ENCODE measurements at regions not wholly inside any gene's neighbourhood (a gene's known extent, or its start where the extent isn't known, plus 50 kb on each side); places are given as distances from the start of the nearest gene placed in this dataset.
"Not testable (repeated sequence)": the region's sequence is repeated elsewhere in the genome, so short reads cannot be mapped to it uniquely, and the experiment has no call there.

DNA sequence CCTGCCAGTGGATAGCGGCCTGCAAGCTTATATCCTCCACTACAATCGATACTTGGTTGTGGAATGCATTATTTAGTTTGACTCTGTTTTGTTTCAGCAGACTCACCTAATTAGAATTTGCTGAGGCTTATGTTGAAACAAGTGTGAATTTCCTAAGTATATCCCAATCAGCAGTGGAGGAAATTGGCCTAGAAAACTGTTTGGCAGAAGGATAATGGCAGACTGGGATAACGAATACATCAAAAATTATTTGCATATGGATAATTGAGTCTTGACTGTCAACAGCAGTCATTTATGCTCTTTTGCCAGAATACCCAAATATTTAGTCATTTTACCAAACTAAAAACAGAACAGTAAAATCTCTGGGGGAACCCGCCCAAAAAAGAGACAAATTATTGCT, 261.0 kb downstream of the DOK5 start:
- DNase-seq (ENCODE audit: low spot score): no peak

DNA sequence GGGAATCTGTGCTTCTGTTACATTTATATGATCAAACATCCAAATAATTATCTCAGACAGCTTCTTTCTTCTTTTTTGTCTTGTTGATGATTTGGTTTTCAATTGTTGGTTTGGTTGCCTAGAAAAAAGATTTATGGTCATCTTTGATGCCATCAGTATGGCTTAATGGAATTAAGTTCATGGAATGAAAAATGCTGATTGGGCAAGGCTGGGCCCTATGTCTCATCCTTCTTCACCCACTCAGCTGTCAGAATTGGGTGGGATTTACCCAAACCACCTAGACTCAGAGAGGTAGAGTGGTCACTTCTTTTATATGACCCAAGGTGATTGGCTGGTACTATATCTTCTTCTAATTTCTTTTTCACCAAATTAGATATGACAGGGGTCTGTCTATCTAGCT, 258.3 kb downstream of the DOK5 start:
- DNase-seq (ENCODE audit: low spot score): no peak

DNA sequence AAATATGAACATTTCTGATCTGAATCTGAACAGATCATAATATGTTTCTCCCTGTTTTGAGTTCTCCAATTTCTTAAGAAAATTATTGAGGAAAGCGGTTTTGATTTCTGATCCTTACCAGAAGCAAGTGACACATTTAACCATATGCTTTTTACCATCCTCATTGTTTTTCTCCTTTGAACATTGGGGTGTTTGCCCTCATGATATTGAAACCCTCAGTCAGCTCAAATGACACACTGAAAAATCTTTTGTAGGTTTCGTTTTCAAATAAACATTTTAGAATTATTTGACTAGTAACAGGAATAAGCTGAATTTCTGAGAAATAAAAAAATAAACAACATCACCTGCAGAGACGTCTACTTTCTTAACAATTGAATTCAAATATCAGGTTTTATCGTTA, 252.1 kb downstream of the DOK5 start:
- DNase-seq (ENCODE audit: low spot score): no peak

DNA sequence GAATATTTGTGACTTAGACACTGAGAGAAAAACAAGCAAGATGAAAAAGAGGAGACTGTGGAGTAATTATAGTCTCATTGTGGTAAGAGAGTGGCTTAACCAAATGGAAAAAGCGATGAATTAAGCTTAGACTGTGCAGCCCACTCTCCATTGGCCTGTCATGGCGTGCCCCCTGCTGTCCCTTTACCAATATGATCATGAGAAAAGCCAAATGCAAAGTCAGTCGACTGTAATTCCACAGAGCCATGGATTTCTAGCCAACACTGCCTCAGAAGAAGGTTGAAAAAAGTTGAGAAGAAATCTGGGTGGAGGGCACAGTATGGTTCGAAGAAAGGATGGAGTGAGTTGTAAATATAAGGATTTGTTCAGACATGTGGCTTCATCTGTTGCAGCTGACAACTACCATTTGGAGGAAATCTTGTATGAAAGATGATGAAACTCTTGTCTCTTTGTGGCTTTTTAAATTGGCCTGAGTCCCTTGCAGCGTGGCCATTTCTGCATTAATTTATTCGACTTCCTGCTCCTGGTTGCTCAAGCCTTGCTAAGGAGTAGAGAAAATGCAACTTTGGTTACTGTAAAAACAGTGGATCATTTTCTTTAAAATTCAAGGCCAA, 251.4 kb downstream of the DOK5 start:
- DNase-seq (ENCODE audit: low spot score): no peak

DNA sequence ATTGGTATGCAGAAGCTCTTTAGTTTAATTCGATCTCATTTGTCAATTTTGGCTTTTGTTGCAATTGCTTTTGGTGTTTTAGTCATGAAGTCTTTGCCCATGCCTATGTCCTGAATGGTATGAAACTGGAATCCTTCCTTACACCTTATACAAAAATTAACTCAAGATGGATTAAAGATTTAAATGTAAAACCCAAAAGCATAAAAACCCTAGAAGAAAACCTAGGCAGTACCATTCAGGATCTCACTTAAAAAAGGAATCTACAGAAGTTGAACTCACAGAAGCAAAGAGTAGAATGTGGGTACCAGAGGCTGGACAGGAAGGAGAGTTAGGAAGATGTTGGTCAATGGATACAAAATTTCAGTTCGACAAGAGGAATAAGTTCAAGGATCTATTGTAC, 249.9 kb downstream of the DOK5 start:
- DNase-seq (ENCODE audit: low spot score): not testable (repeated sequence)

DNA sequence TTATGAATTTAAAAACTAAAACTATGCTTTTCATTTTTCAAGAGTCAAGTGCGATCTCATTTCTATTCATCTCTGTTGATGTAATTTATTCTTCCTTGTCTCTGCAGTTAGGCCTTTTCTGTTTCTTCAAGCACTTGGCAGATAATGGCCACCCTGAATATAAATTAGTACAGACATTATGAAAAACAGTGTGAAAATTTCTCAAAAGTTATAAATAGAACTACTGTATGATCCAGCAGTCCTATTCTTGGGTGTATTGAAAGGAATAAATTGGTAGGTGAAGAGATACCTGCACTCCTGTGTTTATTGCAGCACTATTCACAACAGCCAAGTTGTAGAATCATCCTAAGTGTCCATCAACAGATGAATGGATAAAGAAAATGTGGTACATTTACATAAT, 248.3 kb downstream of the DOK5 start:
- DNase-seq (ENCODE audit: low spot score): no peak

DNA sequence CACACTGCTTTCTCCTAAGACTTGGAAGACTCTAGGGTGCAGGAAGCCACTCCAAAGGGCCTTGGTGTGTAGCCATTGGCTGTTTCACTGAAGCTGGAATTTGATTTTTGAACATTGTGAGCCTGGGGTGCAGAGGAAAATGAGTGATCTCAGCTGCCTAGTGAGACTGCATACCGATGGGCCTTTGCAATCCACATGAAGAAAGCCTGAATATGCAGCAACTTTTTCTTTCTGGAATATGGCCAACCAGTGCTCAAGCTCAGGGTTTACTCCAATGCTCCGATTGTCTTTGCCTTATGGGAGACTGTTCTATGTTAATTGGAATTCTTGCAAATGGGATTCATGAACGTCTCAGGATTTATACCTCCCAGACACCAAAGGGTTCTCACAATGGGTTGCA, 242.6 kb downstream of the DOK5 start:
- no peak for DNase-seq (ENCODE audit: low spot score)

DNA sequence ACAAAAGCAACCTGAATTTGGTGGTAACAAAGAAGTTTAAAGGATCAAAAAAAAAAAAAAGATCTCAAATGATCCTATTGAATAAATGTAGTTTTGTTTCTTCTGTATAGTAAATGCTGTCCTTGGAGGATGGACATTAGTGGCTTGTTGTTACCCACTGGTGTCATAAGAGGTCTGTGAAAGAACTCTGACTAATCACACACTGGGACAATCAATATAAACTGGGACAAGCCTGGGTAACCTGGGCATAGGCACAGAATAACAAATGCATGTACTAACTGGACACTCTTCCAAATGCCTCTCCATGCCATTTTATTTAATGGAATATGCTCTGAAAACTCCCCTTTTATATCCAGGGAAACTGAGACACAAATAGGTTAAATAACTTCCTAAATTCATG, 241.4 kb downstream of the DOK5 start:
- no peak for DNase-seq (ENCODE audit: low spot score)

DNA sequence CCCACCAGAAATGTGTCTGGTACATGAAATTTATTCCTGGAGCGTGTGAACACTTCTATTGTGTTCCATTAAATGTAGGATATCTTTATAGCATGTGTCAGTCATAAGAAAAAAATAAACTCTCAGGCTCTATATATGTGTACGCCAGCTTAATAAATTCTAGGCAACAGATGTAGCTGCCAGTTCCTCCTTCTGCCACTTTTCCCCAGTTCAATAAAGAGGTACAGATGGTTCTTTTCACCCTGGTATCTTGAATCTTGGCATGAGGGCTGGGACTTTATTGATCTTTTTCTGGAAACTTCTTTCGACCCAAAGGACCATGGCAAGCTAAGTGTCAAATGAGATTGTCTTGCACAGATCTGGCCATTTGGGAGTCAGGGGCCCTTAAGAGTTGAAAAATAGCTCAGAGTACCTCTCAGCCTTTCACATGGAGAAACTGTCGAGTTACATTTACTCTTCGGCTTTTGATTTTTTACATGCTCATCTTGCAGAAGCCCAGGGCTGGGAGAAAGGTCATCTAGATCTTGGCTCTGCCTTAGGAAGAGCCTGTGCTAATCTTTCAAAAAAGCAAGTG, 240.9 kb downstream of the DOK5 start:
- no peak for DNase-seq (ENCODE audit: low spot score)

DNA sequence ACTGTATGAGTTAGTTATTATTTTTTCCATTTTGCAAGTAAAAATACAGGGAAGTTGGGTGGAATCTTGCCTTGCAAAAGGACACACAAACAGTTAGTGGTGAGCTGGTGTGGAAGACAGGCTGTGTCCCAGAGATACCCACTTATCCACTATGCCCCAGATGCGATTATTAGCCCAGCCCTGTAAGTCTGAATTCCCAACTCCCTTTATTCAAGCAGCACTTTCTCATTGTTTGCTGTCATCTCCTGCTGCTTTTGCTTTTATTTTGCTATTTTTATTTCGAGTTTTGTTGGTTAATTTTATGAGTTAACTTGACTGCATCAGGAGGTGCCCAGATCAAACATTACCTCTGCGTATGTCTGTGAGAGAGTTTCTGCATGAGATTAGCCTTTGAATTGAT, 239.4 kb downstream of the DOK5 start:
- no peak for DNase-seq (ENCODE audit: low spot score)

DNA sequence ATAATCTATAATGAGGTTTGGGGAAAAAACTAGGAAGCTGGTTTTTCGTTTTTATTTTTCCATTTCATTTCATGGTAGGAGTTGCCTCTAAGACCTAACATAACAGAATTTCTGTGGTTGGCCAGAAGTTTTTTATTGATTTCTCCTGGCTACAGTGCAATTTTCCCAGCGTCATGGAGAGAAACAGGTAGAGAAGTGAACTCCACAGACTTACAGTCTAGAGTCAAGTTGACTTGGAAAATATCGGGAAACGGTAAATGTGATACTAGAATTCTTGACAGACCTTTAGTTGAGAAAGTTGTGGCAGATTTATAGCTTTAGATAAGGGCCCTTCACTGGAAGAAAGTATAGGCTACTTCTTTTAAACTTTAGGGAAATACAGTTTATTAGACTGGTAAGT, 238.3 kb downstream of the DOK5 start:
- DNase-seq (ENCODE audit: low spot score): no peak

DNA sequence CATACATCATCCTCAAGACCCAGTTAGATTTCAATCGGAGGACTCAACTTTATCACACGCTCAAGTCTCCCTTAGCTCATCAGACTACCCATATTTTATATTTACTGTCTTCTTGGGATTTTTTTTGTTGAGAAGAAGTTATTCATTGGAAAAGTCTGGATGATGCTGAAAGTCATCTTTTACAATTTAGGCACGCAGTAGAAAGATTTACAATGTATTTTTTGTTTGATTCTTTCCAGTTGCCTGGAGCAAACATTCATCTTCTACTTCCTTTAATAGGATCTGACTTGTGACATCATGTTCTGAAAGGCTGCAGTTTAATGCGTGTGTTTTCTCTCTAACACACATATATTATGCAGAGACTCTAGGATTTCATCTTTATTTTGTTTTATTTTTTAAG, 235.7 kb downstream of the DOK5 start:
- DNase-seq (ENCODE audit: low spot score): no peak

DNA sequence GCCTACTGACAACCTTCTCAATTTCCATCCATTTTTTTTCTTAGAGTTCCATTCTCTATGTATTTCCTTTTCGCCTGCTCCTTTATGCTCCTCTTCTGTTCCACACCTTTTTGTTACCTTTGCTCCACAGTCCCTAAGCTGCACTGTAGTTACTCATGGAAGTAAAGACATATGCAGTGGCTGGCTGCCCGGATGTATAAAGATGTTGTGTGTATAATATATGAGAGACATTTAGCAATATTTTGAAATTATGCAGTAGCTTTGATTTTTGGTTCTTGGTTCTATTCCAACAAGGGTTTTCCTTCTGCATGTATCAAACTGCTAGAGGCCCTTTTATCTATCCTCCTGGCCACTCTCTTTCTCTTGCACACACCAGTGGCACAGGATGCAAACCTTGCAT, 234.9 kb downstream of the DOK5 start:
- no peak for DNase-seq (ENCODE audit: low spot score)

DNA sequence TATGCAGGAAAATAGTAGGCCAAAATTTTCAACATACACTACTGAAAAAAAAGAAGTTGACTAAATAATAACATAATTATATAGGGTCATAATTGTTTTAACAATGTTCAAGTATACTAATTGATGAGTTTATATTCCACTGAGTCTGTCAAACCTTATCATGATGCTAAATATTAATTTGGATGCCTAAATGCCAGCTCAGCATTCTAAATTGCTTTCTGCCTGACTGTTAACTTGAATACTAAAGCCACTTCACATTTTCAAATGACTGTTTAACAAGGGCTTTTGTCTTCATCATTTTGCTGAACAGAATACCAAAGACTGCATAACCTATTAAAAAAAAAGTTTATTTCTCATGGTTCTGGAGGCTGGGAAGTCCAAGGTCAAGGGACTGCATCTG, 232.8 kb downstream of the DOK5 start:
- no peak for DNase-seq (ENCODE audit: low spot score)

DNA sequence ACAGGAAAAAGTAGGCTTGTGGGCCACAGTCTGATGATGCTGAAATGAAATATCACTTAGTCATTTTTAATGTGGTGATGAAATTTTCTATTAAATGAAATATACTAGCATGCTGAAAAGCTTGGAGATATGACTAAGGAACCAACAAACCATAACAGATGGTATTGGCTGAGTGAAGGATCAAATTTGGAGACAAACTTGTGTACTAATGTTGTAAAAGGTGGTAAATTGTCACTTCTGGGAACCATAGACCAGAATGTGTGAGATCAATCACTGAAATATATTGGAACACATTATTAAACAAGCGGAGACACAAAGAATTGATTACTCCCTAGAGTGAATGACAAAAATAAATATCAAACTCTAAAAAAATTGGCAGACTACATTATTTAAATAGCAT, 232.4 kb downstream of the DOK5 start:
- no peak for DNase-seq (ENCODE audit: low spot score)

DNA sequence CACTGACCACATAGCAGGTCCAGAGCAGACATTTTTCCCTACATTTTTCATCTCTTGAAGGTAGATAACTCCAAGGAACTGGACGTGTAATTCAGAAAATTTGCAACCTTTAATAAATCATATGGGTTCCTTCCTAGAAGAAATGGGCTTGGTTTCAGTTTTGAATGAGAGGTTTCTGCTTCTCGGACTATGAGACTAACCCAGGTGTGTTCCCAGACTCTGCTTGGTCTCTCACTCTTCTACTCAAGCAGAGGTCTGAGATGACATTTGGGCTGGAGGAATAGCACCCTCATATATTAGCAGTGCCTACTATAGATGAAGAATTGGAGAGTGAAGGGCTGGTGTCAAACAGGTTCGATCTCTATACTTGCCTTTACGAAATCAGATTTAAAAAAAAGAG, 231.2 kb downstream of the DOK5 start:
- DNase-seq (ENCODE audit: low spot score): no peak

DNA sequence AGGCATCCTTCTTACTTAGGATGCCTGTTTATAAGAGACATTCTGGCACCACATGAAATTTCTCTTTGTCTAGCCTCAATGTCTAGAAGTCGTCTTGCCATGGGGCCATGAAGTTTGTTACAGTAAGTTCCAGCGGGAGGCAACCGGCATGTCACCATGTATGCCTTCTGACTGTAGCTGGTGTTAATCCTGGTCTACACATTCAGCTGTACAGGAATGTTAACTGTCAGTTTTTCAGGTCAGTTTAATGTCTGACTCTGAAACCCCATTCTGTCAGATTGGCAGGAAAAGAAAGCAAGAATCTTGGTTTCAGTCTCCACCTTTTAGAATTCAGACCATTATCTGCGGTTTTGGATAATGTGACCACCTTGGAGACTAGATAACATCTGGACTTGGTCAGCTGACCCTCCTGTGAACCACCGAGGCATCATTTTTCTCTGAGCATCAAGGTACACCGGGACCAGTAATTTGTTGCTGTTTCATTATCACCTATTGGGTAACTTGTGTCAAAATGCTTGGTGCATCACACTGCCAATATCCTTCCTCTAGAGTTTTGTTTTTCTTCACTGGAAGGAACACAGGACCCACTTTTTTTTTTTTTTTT, 228.7 kb downstream of the DOK5 start:
- DNase-seq (ENCODE audit: low spot score): no peak
